ENCODE measurements at regions not wholly inside any gene's neighbourhood (a gene's known extent, or its start where the extent isn't known, plus 50 kb on each side); places are given as distances from the start of the nearest gene placed in this dataset.
A peak's percentile ranks its signal among the peaks of the same experiment; 100 is the strongest.

- peaks cover 0 to 46% (median 0%) of the 10 kb centered on the region in 3 donors for H3K27me3 ChIP-seq (ENCODE audit: control insufficient read depth in 3 of 3, insufficient read depth in 3 of 3, low read length in 2 of 3)
- DNase-seq = no peak
- no peak overlapping the region for H3K27ac ChIP-seq (ENCODE audit: low read depth in 1 of 2, low read length in 1 of 2)
- H3K4me3 ChIP-seq = no peak overlapping the region
- no peak for TF ChIP-seq CTCF (IDR thresholded peaks at IDR 0.05; ENCODE audit: control extremely low read depth, extremely low read depth)
- H3K36me3 ChIP-seq (ENCODE audit: control insufficient read depth in 4 of 4, insufficient read depth in 4 of 4, low read length in 4 of 4) = no peaks in the 10 kb centered on the region
- no peak overlapping the region for H3K9ac ChIP-seq (ENCODE audit: insufficient read depth in 1 of 2, low read length in 2 of 2)
- ATAC-seq (ENCODE audit: insufficient read depth, low FRiP score) = no peak
- peaks cover 0 to 6% (median 0%) of the 10 kb centered on the region in 5 donors for H3K4me1 ChIP-seq (ENCODE audit: control insufficient read depth in 5 of 5, insufficient read depth in 5 of 5, low read length in 5 of 5)
- 63 to 72% methylated on average over 7 of the region's 7 CpGs for WGBS, 2 donors
- peaks cover 0 to 5% (median 0%) of the 10 kb centered on the region in 4 donors for H3K9me3 ChIP-seq (ENCODE audit: control insufficient read depth in 4 of 4, insufficient read depth in 3 of 4, low read length in 3 of 4)
Observed at GRCh38 chr14:84959851-84960520, 570.0 kb upstream of the FLRT2 start.

DNA sequence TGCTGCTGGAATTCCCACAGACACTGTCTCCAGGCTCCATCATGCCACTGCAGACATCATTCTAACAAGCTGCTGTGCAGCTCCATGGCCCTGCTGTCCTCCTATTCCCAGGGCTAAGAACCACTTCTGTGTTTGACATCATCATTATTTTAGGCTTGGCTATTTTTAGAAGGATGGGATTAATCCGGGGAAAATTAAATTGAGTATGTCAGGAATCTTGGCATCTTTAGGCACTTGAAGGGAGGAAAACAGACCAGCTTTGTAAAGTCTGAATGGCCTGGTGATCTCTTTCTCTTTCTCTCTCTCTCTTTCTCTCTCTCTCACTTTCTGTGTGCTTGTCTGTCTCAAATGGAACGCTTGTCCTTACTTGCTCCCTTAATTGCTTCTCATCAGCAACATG is 568.3 kb upstream of the FLRT2 start:
- Histone ChIP-seq H3K27ac (ENCODE audit: low read depth in 1 of 2, low read length in 1 of 2) (no peak overlapping the region), H3K4me1 (ENCODE audit: control insufficient read depth in 5 of 5, insufficient read depth in 5 of 5, low read length in 5 of 5) (peaks cover 0 to 6% (median 0%) of the 10 kb centered on the region in 5 donors), H3K27me3 (ENCODE audit: control insufficient read depth in 3 of 3, insufficient read depth in 3 of 3, low read length in 2 of 3) (peaks cover 0 to 50% (median 0%) of the 10 kb centered on the region in 3 donors), H3K36me3 (ENCODE audit: control insufficient read depth in 4 of 4, insufficient read depth in 4 of 4, low read length in 4 of 4) (no peaks in the 10 kb centered on the region), H3K9me3 (ENCODE audit: control insufficient read depth in 4 of 4, insufficient read depth in 3 of 4, low read length in 3 of 4) (peaks cover 0 to 5% (median 0%) of the 10 kb centered on the region in 4 donors), H3K9ac (ENCODE audit: insufficient read depth in 1 of 2, low read length in 2 of 2) (no peak overlapping the region), H3K4me3 (no peak overlapping the region)
- ATAC-seq (ENCODE audit: insufficient read depth, low FRiP score) (no peak), DNase-seq (no peak)
- no peak for TF ChIP-seq CTCF (IDR thresholded peaks at IDR 0.05; ENCODE audit: control extremely low read depth, extremely low read depth)
- 63 to 81% methylated on average over 2 of the region's 2 CpGs for WGBS, 2 donors

- H3K9ac ChIP-seq (ENCODE audit: insufficient read depth in 1 of 2, low read length in 2 of 2) = no peak overlapping the region
- DNase-seq = peak in 2 of 3 donors; percentile 66 to 80
Observed at GRCh38 chr14:84963518-84963917, 566.4 kb upstream of the FLRT2 start.

More at GRCh38 chr14:84963518-84963917, 566.4 kb upstream of the FLRT2 start:
- TF ChIP-seq CTCF (IDR thresholded peaks at IDR 0.05; ENCODE audit: control extremely low read depth, extremely low read depth) = no peak
- H3K27ac ChIP-seq (ENCODE audit: low read depth in 1 of 2, low read length in 1 of 2) = no peak overlapping the region
- WGBS, 2 donors = 66 to 74% methylated on average over 5 of the region's 5 CpGs
- H3K9me3 ChIP-seq (ENCODE audit: control insufficient read depth in 4 of 4, insufficient read depth in 3 of 4, low read length in 3 of 4) = peaks cover 0 to 3% (median 0%) of the 10 kb centered on the region in 4 donors
- peaks cover 0 to 58% (median 0%) of the 10 kb centered on the region in 3 donors for H3K27me3 ChIP-seq (ENCODE audit: control insufficient read depth in 3 of 3, insufficient read depth in 3 of 3, low read length in 2 of 3)
- H3K4me3 ChIP-seq = no peak overlapping the region
- no peaks in the 10 kb centered on the region for H3K36me3 ChIP-seq (ENCODE audit: control insufficient read depth in 4 of 4, insufficient read depth in 4 of 4, low read length in 4 of 4)
- no peak for ATAC-seq (ENCODE audit: insufficient read depth, low FRiP score)
- H3K4me1 ChIP-seq (ENCODE audit: control insufficient read depth in 5 of 5, insufficient read depth in 5 of 5, low read length in 5 of 5) = peaks cover 0 to 6% (median 0%) of the 10 kb centered on the region in 5 donors
